A549 (cell line): ENCODE measurements at regions not wholly inside any gene's neighbourhood (a gene's known extent, or its start where the extent isn't known, plus 50 kb on each side); places are given as distances from the start of the nearest gene placed in this dataset.
A peak's percentile ranks its signal among the peaks of the same experiment; 100 is the strongest.
"Not testable (repeated sequence)": the region's sequence is repeated elsewhere in the genome, so short reads cannot be mapped to it uniquely, and the experiment has no call there.

ENCODE experiments used
- ATAC-seq, 2 experiments: fragments of 200-7000 bp in 1 of 2; fragments of >200 bp in 1 of 2; cut with Nextera tagmentation in 1 of 2; cut with Tn5 transposase in 1 of 2; 3 replicates each; pipeline versions ENCODE4 v1.8.0 to v1.9.1; 2018 to 2020; ENCODE audit warnings: mild to moderate bottlenecking in 1 of 2, moderate library complexity in 1 of 2
- CTCF ChIA-PET: fragments of 300-600 bp; sonication (Branson Sonifier 250); formaldehyde crosslinking; extraction: SDS; loops from one replicate; lab custom pipeline; 2021; ENCODE audit warnings: antibody characterized with exemption, inconsistent platforms; lab: Yijun Ruan, JAX
- POLR2A ChIA-PET: fragments of 350-600 bp; formaldehyde crosslinking; extraction: SDS; loops from one replicate; lab custom pipeline; 2021; ENCODE audit warnings: antibody characterized with exemption, inconsistent platforms; lab: Yijun Ruan, JAX
- DNase-seq, 2 experiments: peaks; one replicate each; pipeline versions ENCODE4 v3.0.0 to v3.0.0-alpha.2; 2011 to 2016; ENCODE audit warnings: low read depth in 1 of 2, low spot score in 1 of 2
- FAIRE-seq: peaks from 2 replicates; lab custom pipeline; 2011; peaks lifted over from hg19 to GRCh38; lab: Jason Lieb, UNC
- H3K27ac ChIP-seq, 2 experiments: fragments of >200 bp; sonication (Bioruptor Twin); formaldehyde crosslinking; 3 replicates each; pipeline ENCODE4 v1.5.1; 2016 to 2017
- H3K4me1 ChIP-seq: fragments of >200 bp; sonication (Bioruptor Twin); formaldehyde crosslinking; 3 replicates; pipeline ENCODE4 v1.6.1; 2016
- H3K4me2 ChIP-seq: fragments of >200 bp; sonication (Bioruptor Twin); formaldehyde crosslinking; 3 replicates; pipeline ENCODE4 v1.6.1; 2016
- H3K4me3 ChIP-seq: fragments of >200 bp; sonication (Bioruptor Twin); formaldehyde crosslinking; 3 replicates; pipeline ENCODE4 v1.5.1; 2016
- H3K9me3 ChIP-seq: fragments of >200 bp; sonication (Bioruptor Twin); formaldehyde crosslinking; 3 replicates; pipeline ENCODE4 v1.6.1; 2016
- CBX2 ChIP-seq: fragments of 200-600 bp; sonication (generic); IDR thresholded peaks from 2 replicates; pipeline ENCODE4 v1.6.1; 2016; ENCODE audit warnings: low read depth, mild to moderate bottlenecking, borderline replicate concordance
- CEBPB ChIP-seq, 2 experiments: fragments of >200 bp in 1 of 2; sonication (Bioruptor Twin) in 1 of 2; formaldehyde crosslinking in 1 of 2; IDR thresholded peaks; 2 replicates each; pipeline ENCODE4 v1.6.1; 2012 to 2016
- CHD2 ChIP-seq: fragments of 150-350 bp; IDR thresholded peaks from 2 replicates; pipeline ENCODE4 v1.6.1; 2014; ENCODE audit warnings: low read length; ENCODE audit not compliant: partially characterized antibody
- CHD4 ChIP-seq: fragments of 200-600 bp; sonication (generic); IDR thresholded peaks from 2 replicates; pipeline ENCODE4 v1.6.1; 2016; ENCODE audit warnings: antibody characterized with exemption, mild to moderate bottlenecking, borderline replicate concordance
- EHMT2 ChIP-seq: fragments of 200-600 bp; sonication (generic); IDR thresholded peaks from 2 replicates; pipeline ENCODE4 v1.6.1; 2016; ENCODE audit warnings: antibody characterized with exemption, low read depth, mild to moderate bottlenecking, moderate library complexity
- GATA3 ChIP-seq: IDR thresholded peaks from 2 replicates; pipeline ENCODE4 v1.6.1; 2012; ENCODE audit warnings: borderline replicate concordance
- HOXB5 ChIP-seq: fragments of 250-450 bp; sonication (Bioruptor Pico); IDR thresholded peaks from 2 replicates; pipeline ENCODE4 v1.5.0; 2020; ENCODE audit warnings: mild to moderate bottlenecking, moderate library complexity
- MYC ChIP-seq: IDR thresholded peaks from 2 replicates; pipeline ENCODE4 v1.6.1; 2012; ENCODE audit warnings: mild to moderate bottlenecking, inconsistent platforms, low read length, improper control_type of control experiment, borderline replicate concordance
- NFE2L2 ChIP-seq: fragments of 150-350 bp; conservative IDR thresholded peaks from 2 replicates; pipeline ENCODE4 v1.6.1; 2014; ENCODE audit warnings: low read length
- PHF8 ChIP-seq: fragments of 200-600 bp; sonication (generic); IDR thresholded peaks from 2 replicates; pipeline ENCODE4 v1.6.1; 2016; ENCODE audit warnings: low read depth, mild to moderate bottlenecking, antibody characterized with exemption, moderate library complexity, borderline replicate concordance
- POLR2AphosphoS2 ChIP-seq: conservative IDR thresholded peaks from 2 replicates; pipeline ENCODE4 v1.6.1; 2012; ENCODE audit warnings: low read length, improper control_type of control experiment, inconsistent platforms
- RAD21 ChIP-seq, 2 experiments: fragments of >200 bp in 1 of 2; sonication (Bioruptor Twin) in 1 of 2; formaldehyde crosslinking in 1 of 2; IDR thresholded peaks in 1 of 2; conservative IDR thresholded peaks in 1 of 2; 2 replicates in 1 of 2; 3 replicates in 1 of 2; pipeline ENCODE4 v1.6.1; 2012 to 2018; ENCODE audit warnings: inconsistent platforms in 1 of 2
- RCOR1 ChIP-seq: fragments of 150-350 bp; IDR thresholded peaks from 2 replicates; pipeline ENCODE4 v1.6.1; 2014; ENCODE audit warnings: antibody characterized with exemption, low read length, low read depth
- SMC3 ChIP-seq: fragments of >200 bp; sonication (Bioruptor Twin); formaldehyde crosslinking; IDR thresholded peaks from 3 replicates; pipeline ENCODE4 v1.6.1; 2018; ENCODE audit warnings: inconsistent platforms
- ZC3H11A ChIP-seq: fragments of 450-650 bp; IDR thresholded peaks from 2 replicates; pipeline ENCODE4 v1.6.1; 2014; ENCODE audit warnings: antibody characterized with exemption, mild to moderate bottlenecking
- ZFP36 ChIP-seq: fragments of 450-650 bp; IDR thresholded peaks from 2 replicates; pipeline ENCODE4 v1.6.1; 2014; ENCODE audit warnings: borderline replicate concordance; ENCODE audit not compliant: partially characterized antibody
- ZSCAN20 ChIP-seq: fragments of 250-450 bp; sonication (Bioruptor Pico); IDR thresholded peaks from 2 replicates; pipeline ENCODE4 v1.8.0; 2022; ENCODE audit warnings: mild to moderate bottlenecking, moderate library complexity
- WGBS: methylation state at CpG from one replicate; pipeline ENCODE4 v1.1.6; 2017; ENCODE audit errors: missing lambda C conversion rate; 5-methylcytosine and 5-hydroxymethylcytosine counted together
- TF ChIP-seq, protein P1 (sequence below): IDR thresholded peaks from 2 replicates; pipeline ENCODE4 v1.6.1; 2012
- TF ChIP-seq, protein P2 (sequence below): IDR thresholded peaks from 2 replicates; pipeline ENCODE4 v1.6.1; 2012
- TF ChIP-seq, protein P3 (sequence below): fragments of >200 bp; sonication (Bioruptor Twin); formaldehyde crosslinking; IDR thresholded peaks from 3 replicates; pipeline ENCODE4 v1.5.1; 2016
- TF ChIP-seq, protein P4 (sequence below): fragments of >200 bp; sonication (Bioruptor Twin); formaldehyde crosslinking; IDR thresholded peaks from 3 replicates; pipeline ENCODE4 v1.6.1; 2016
- TF ChIP-seq, protein P5 (sequence below): fragments of 150-350 bp; IDR thresholded peaks from 2 replicates; pipeline ENCODE4 v1.6.1; 2014; ENCODE audit warnings: low read depth, mild to moderate bottlenecking, low read length
- TF ChIP-seq, protein P6 (sequence below): IDR thresholded peaks from 2 replicates; pipeline ENCODE4 v1.6.1; 2012; ENCODE audit warnings: low read depth, borderline replicate concordance
- TF ChIP-seq, protein P7 (sequence below): fragments of >200 bp; sonication (Bioruptor Twin); formaldehyde crosslinking; IDR thresholded peaks from 2 replicates; pipeline ENCODE4 v1.6.1; 2016

DNA sequence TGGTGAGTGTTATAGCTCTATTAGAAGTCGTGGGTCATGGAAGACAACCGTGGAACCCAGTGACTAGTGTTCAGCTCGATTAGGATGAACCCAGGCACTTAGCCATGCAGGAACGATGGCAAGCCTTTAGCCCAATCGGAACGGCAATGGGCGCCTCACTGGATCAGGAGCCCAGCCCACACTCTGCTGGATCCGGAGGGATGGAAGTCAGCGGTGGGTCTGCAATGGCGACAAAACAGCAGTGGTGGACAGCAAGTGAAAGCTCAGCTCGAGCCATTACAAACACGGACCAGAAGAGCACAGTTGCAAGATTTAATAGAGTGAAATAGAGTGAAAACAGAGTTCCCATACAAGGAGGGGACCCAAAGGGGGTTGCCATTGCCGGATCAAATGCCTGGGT is 558.5 kb upstream of the CYLC2 start:
- FAIRE-seq, CTCF ChIA-PET, H3K9me3 ChIP-seq, H3K27ac ChIP-seq, H3K4me1 ChIP-seq, H3K4me3 ChIP-seq, POLR2A ChIA-PET, DNase-seq, ATAC-seq: not testable (repeated sequence)
- 12% methylated on average over 13 of the region's 13 CpGs for WGBS
- peak overlapping the region; percentile 33; the same call in 2 of the 3 replicates for H3K4me2 ChIP-seq

DNA sequence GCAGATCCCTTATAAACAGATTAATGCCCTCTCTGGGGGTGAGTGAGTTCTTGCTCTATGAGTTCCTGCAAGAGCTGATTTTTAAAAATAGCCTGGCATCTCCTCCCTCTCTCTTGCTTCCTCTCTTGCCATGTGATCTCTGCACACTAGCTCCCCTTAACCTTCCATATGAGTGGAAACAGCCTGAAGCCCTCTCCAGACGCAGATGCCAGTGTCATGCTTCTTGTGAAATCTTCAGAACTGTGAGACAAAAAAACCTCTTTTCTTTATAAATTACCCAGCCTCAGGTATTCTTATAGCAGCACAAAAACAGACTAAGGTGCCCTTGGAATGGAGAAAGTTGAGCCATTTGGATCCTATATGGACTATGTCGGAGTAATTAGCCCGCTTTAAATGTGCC is 559.7 kb upstream of the CYLC2 start:
- POLR2A ChIA-PET: no interaction called here
- ATAC-seq: no peak
- no peak overlapping the region for H3K4me2 ChIP-seq
- H3K27ac ChIP-seq: no peak overlapping the region
- DNase-seq: no peak
- FAIRE-seq: no peak
- CTCF ChIA-PET: no interaction called here
- H3K4me3 ChIP-seq: no peak overlapping the region
- no peaks in the 10 kb centered on the region for H3K9me3 ChIP-seq
- WGBS: 23% methylated on average over 3 of the region's 3 CpGs
- TF ChIP-seq RAD21 (conservative IDR thresholded peaks at IDR 0.05 in 1 of 2, IDR thresholded peaks at IDR 0.05 in 1 of 2): no peak
- TF ChIP-seq CHD2: no peak
- no peak for TF ChIP-seq NFE2L2
- no peak for TF ChIP-seq CBX2
- TF ChIP-seq, protein P1, sequence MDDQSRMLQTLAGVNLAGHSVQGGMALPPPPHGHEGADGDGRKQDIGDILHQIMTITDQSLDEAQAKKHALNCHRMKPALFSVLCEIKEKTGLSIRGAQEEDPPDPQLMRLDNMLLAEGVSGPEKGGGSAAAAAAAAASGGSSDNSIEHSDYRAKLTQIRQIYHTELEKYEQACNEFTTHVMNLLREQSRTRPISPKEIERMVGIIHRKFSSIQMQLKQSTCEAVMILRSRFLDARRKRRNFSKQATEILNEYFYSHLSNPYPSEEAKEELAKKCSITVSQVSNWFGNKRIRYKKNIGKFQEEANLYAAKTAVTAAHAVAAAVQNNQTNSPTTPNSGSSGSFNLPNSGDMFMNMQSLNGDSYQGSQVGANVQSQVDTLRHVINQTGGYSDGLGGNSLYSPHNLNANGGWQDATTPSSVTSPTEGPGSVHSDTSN: no peak
- no peak for TF ChIP-seq CHD4
- TF ChIP-seq ZSCAN20: no peak
- TF ChIP-seq, protein P2, sequence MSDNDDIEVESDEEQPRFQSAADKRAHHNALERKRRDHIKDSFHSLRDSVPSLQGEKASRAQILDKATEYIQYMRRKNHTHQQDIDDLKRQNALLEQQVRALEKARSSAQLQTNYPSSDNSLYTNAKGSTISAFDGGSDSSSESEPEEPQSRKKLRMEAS: no peak
- TF ChIP-seq, protein P3, sequence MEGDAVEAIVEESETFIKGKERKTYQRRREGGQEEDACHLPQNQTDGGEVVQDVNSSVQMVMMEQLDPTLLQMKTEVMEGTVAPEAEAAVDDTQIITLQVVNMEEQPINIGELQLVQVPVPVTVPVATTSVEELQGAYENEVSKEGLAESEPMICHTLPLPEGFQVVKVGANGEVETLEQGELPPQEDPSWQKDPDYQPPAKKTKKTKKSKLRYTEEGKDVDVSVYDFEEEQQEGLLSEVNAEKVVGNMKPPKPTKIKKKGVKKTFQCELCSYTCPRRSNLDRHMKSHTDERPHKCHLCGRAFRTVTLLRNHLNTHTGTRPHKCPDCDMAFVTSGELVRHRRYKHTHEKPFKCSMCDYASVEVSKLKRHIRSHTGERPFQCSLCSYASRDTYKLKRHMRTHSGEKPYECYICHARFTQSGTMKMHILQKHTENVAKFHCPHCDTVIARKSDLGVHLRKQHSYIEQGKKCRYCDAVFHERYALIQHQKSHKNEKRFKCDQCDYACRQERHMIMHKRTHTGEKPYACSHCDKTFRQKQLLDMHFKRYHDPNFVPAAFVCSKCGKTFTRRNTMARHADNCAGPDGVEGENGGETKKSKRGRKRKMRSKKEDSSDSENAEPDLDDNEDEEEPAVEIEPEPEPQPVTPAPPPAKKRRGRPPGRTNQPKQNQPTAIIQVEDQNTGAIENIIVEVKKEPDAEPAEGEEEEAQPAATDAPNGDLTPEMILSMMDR: no peak
- TF ChIP-seq, protein P4, sequence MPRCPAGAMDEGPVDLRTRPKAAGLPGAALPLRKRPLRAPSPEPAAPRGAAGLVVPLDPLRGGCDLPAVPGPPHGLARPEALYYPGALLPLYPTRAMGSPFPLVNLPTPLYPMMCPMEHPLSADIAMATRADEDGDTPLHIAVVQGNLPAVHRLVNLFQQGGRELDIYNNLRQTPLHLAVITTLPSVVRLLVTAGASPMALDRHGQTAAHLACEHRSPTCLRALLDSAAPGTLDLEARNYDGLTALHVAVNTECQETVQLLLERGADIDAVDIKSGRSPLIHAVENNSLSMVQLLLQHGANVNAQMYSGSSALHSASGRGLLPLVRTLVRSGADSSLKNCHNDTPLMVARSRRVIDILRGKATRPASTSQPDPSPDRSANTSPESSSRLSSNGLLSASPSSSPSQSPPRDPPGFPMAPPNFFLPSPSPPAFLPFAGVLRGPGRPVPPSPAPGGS: no peak
- no peak for TF ChIP-seq HOXB5
- TF ChIP-seq, protein P5, sequence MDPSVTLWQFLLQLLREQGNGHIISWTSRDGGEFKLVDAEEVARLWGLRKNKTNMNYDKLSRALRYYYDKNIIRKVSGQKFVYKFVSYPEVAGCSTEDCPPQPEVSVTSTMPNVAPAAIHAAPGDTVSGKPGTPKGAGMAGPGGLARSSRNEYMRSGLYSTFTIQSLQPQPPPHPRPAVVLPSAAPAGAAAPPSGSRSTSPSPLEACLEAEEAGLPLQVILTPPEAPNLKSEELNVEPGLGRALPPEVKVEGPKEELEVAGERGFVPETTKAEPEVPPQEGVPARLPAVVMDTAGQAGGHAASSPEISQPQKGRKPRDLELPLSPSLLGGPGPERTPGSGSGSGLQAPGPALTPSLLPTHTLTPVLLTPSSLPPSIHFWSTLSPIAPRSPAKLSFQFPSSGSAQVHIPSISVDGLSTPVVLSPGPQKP: no peak
- no peak for TF ChIP-seq POLR2AphosphoS2
- no peak for TF ChIP-seq EHMT2
- no peaks in the 10 kb centered on the region for H3K4me1 ChIP-seq

- no peak overlapping the region for H3K27ac ChIP-seq
- POLR2A ChIA-PET: no interaction called here
- no peak overlapping the region for H3K4me2 ChIP-seq
- H3K4me3 ChIP-seq: no peak overlapping the region
- ATAC-seq (no peak), DNase-seq (no peak), FAIRE-seq (no peak)
- 15% methylated on average over 1 of the region's 1 CpG for WGBS
- H3K4me1 ChIP-seq: no peaks in the 10 kb centered on the region
- CTCF ChIA-PET: interaction anchor here (0.6 to 1.1 kb wide), 2 partner anchors 14 to 219 kb away, joined by 3 to 4 read pairs; no protein-coding TSS in a partner anchor
- no peaks in the 10 kb centered on the region for H3K9me3 ChIP-seq
- TF ChIP-seq RCOR1 (no peak), HOXB5 (no peak), ZC3H11A (no peak), GATA3 (no peak), PHF8 (no peak), MYC (no peak), CHD2 (no peak), CEBPB (IDR thresholded peaks at IDR 0.05) (no peak), EHMT2 (no peak), SMC3 (no peak), ZFP36 (no peak)
- TF ChIP-seq, protein P1: no peak
- TF ChIP-seq, protein P6, sequence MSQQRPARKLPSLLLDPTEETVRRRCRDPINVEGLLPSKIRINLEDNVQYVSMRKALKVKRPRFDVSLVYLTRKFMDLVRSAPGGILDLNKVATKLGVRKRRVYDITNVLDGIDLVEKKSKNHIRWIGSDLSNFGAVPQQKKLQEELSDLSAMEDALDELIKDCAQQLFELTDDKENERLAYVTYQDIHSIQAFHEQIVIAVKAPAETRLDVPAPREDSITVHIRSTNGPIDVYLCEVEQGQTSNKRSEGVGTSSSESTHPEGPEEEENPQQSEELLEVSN: no peak
- TF ChIP-seq, protein P2: no peak
- TF ChIP-seq, protein P7, sequence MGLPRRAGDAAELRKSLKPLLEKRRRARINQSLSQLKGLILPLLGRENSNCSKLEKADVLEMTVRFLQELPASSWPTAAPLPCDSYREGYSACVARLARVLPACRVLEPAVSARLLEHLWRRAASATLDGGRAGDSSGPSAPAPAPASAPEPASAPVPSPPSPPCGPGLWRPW: no peak
Observed at GRCh38 chr9:102434545-102434944, 560.6 kb upstream of the CYLC2 start.
